H1 (cell line): ENCODE measurements at regions not wholly inside any gene's neighbourhood (a gene's known extent, or its start where the extent isn't known, plus 50 kb on each side); places are given as distances from the start of the nearest gene placed in this dataset.

ENCODE experiments used
- CTCF ChIA-PET: fragments of 300-600 bp; sonication (Branson Sonifier 250); formaldehyde crosslinking; loops from one replicate; lab custom pipeline; 2021; ENCODE audit not compliant: partially characterized antibody; lab: Charles Lee
- POLR2A ChIA-PET: fragments of 300-600 bp; sonication (Branson Sonifier 250); formaldehyde crosslinking; loops from one replicate; lab custom pipeline; 2021; ENCODE audit warnings: inconsistent platforms; ENCODE audit not compliant: partially characterized antibody; lab: Charles Lee
- DNase-seq, 2 experiments: peaks; one replicate each; pipeline versions ENCODE4 v3.0.0 to v3.0.0-alpha.2; 2010 to 2022; ENCODE audit warnings: low spot score in 2 of 2, low read depth in 1 of 2, mixed read lengths in 1 of 2
- FAIRE-seq: peaks from 2 replicates; lab custom pipeline; 2011; peaks lifted over from hg19 to GRCh38; lab: Jason Lieb, UNC
- H2AFZ ChIP-seq: 2 replicates; pipeline ENCODE4 v1.8.1; 2012; ENCODE audit warnings: low read length, inconsistent platforms
- H2AK5ac ChIP-seq: 2 replicates; pipeline ENCODE4 v1.6.1; 2013; ENCODE audit warnings: low read depth, low read length
- H2BK120ac ChIP-seq: replicated peaks from 2 replicates; pipeline ENCODE3; 2013; ENCODE audit warnings: low read depth, low read length, inconsistent platforms
- H2BK12ac ChIP-seq: 2 replicates; pipeline ENCODE4 v1.6.1; 2013; ENCODE audit warnings: low read depth, low read length
- H2BK15ac ChIP-seq: 2 replicates; pipeline ENCODE4 v1.6.1; 2013; ENCODE audit warnings: low read length
- H2BK20ac ChIP-seq: 2 replicates; pipeline ENCODE4 v1.6.1; 2013; ENCODE audit warnings: low read length
- H2BK5ac ChIP-seq: 2 replicates; pipeline ENCODE4 v1.6.1; 2013; ENCODE audit warnings: low read depth, low read length
- H3K14ac ChIP-seq: 2 replicates; pipeline ENCODE4 v1.6.1; 2013; ENCODE audit warnings: inconsistent platforms; ENCODE audit not compliant: insufficient read length
- H3K18ac ChIP-seq: 2 replicates; pipeline ENCODE4 v1.6.1; 2013; ENCODE audit warnings: low read length; ENCODE audit errors: extremely low read depth
- H3K23ac ChIP-seq: 2 replicates; pipeline ENCODE4 v1.6.1; 2013; ENCODE audit warnings: inconsistent platforms; ENCODE audit not compliant: insufficient read length
- H3K23me2 ChIP-seq: 2 replicates; pipeline ENCODE4 v1.6.1; 2013; ENCODE audit warnings: low read depth, low read length
- H3K27ac ChIP-seq: 2 replicates; pipeline ENCODE4 v1.6.1; 2011; ENCODE audit warnings: low read depth, low read length, inconsistent platforms
- H3K27me3 ChIP-seq, 4 experiments: replicated peaks in 1 of 4; 1 replicate in 1 of 4; 2 replicates in 3 of 4; pipeline versions ENCODE4 v1.6.1 to v1.8.1; 2011 to 2013; ENCODE audit warnings: low read length in 3 of 4, mild to moderate bottlenecking in 3 of 4, inconsistent platforms in 2 of 4, mixed read lengths in 2 of 4, moderate library complexity in 1 of 4; ENCODE audit not compliant: control insufficient read depth in 3 of 4, insufficient read depth in 3 of 4; ENCODE audit errors: extremely low read depth in 1 of 4
- H3K36me3 ChIP-seq, 4 experiments: 2 replicates each; pipeline versions ENCODE4 v1.6.1 to v1.8.1; 2011 to 2013; ENCODE audit warnings: mild to moderate bottlenecking in 4 of 4, low read length in 3 of 4, moderate library complexity in 2 of 4, control low read depth in 1 of 4, inconsistent platforms in 1 of 4; ENCODE audit not compliant: insufficient read depth in 4 of 4, control insufficient read depth in 2 of 4
- H3K4ac ChIP-seq: replicated peaks from 2 replicates; pipeline ENCODE3; 2013; ENCODE audit warnings: low read length, low read depth, mixed read lengths, inconsistent platforms; ENCODE audit not compliant: insufficient read length
- H3K4me1 ChIP-seq, 4 experiments: replicated peaks in 1 of 4; 1 replicate in 1 of 4; 2 replicates in 3 of 4; pipeline versions ENCODE4 v1.6.1 to v1.8.1; 2011 to 2013; ENCODE audit warnings: low read length in 3 of 4, inconsistent platforms in 2 of 4, mixed read lengths in 1 of 4; ENCODE audit not compliant: insufficient read depth in 4 of 4, control insufficient read depth in 3 of 4
- H3K4me2 ChIP-seq, 2 experiments: 2 replicates each; pipeline versions ENCODE4 v1.6.1 to v1.8.1; 2011 to 2013; ENCODE audit warnings: low read depth in 2 of 2, low read length in 2 of 2, control low read depth in 1 of 2, inconsistent platforms in 1 of 2, mild to moderate bottlenecking in 1 of 2; ENCODE audit not compliant: insufficient read depth in 1 of 2
- H3K4me3 ChIP-seq, 4 experiments: fragments of 200-600, 300-600 bp in 1 of 4; sonication (generic), shearing (Covaris generic), sonication (Bioruptor Twin) in 1 of 4; 2 replicates each; pipeline versions ENCODE4 v1.5.1 to v1.8.1; 2011 to 2016; ENCODE audit warnings: low read length in 4 of 4, low read depth in 3 of 4, control low read depth in 2 of 4, inconsistent platforms in 2 of 4, mild to moderate bottlenecking in 2 of 4, mixed read lengths in 1 of 4, moderate library complexity in 1 of 4; ENCODE audit not compliant: insufficient read depth in 2 of 4; ENCODE audit errors: extremely low read depth in 1 of 4
- H3K56ac ChIP-seq: replicated peaks from 2 replicates; pipeline ENCODE3; 2013; ENCODE audit warnings: low read depth, mild to moderate bottlenecking, mixed read lengths, low read length, inconsistent platforms; ENCODE audit not compliant: insufficient read length
- H3K79me1 ChIP-seq: 2 replicates; pipeline ENCODE4 v1.6.1; 2013; ENCODE audit warnings: low read depth, low read length, control low read depth
- H3K79me2 ChIP-seq, 2 experiments: 2 replicates each; pipeline versions ENCODE4 v1.6.1 to v1.8.1; 2012 to 2013; ENCODE audit warnings: low read length in 2 of 2, mild to moderate bottlenecking in 2 of 2, inconsistent platforms in 1 of 2; ENCODE audit not compliant: insufficient read depth in 2 of 2, control insufficient read depth in 1 of 2
- H3K9ac ChIP-seq, 4 experiments: replicated peaks in 1 of 4; 1 replicate in 1 of 4; 2 replicates in 3 of 4; pipeline versions ENCODE4 v1.6.1 to v1.8.1; 2011 to 2013; ENCODE audit warnings: low read depth in 3 of 4, low read length in 3 of 4, control low read depth in 2 of 4, mild to moderate bottlenecking in 2 of 4, moderate library complexity in 2 of 4, inconsistent platforms in 1 of 4; ENCODE audit errors: extremely low read depth in 1 of 4
- H3K9me3 ChIP-seq, 2 experiments: 2 replicates each; pipeline versions ENCODE4 v1.6.1 to v1.8.1; 2012 to 2013; ENCODE audit warnings: mild to moderate bottlenecking in 2 of 2, moderate library complexity in 2 of 2, control low read depth in 1 of 2, inconsistent platforms in 1 of 2, low read depth in 1 of 2, low read length in 1 of 2, mixed read lengths in 1 of 2; ENCODE audit not compliant: insufficient read depth in 2 of 2
- H4K20me1 ChIP-seq, 2 experiments: replicated peaks in 1 of 2; 2 replicates each; pipeline versions ENCODE3 to v1.8.1; 2011 to 2013; ENCODE audit warnings: inconsistent platforms in 2 of 2, low read length in 2 of 2, mild to moderate bottlenecking in 1 of 2; ENCODE audit not compliant: insufficient read depth in 2 of 2, control insufficient read depth in 1 of 2
- H4K5ac ChIP-seq: 2 replicates; pipeline ENCODE4 v1.6.1; 2013; ENCODE audit warnings: low read length, low read depth, mixed read lengths, inconsistent platforms; ENCODE audit not compliant: insufficient read length
- H4K8ac ChIP-seq: 2 replicates; pipeline ENCODE4 v1.8.0; 2013; ENCODE audit warnings: mild to moderate bottlenecking, moderate library complexity, low read length, inconsistent platforms; ENCODE audit not compliant: insufficient read depth; ENCODE audit errors: extremely low read depth
- H4K91ac ChIP-seq: replicated peaks from 2 replicates; pipeline ENCODE3; 2013; ENCODE audit warnings: low read length, mixed read lengths, inconsistent platforms; ENCODE audit not compliant: insufficient read length
- ASH2L ChIP-seq: fragments of 200-600, 300-600 bp; sonication (generic); IDR thresholded peaks from one replicate; pipeline ENCODE4 v1.7.1; 2017; ENCODE audit warnings: low read length
- CBX5 ChIP-seq: fragments of 300-800, 300-1000 bp; sonication (generic); IDR thresholded peaks from 2 replicates; pipeline ENCODE4 v1.7.1; 2016; ENCODE audit warnings: antibody characterized with exemption, low read length, low read depth
- EP300 ChIP-seq, 2 experiments: IDR thresholded peaks; 1 replicate in 1 of 2; 2 replicates in 1 of 2; pipeline ENCODE4 v1.6.1; 2011 to 2012; ENCODE audit warnings: low read depth in 2 of 2, low read length in 2 of 2, mild to moderate bottlenecking in 2 of 2, borderline replicate concordance in 1 of 2, inconsistent platforms in 1 of 2, moderate library complexity in 1 of 2
- FOSL1 ChIP-seq: IDR thresholded peaks from 2 replicates; pipeline ENCODE4 v1.6.1; 2011; ENCODE audit warnings: mild to moderate bottlenecking, low read depth, low read length, moderate library complexity; ENCODE audit not compliant: insufficient read depth
- GTF2F1 ChIP-seq: IDR thresholded peaks from 2 replicates; pipeline ENCODE4 v1.6.1; 2012; ENCODE audit warnings: low read depth, low read length, improper control_type of control experiment, borderline replicate concordance
- POLR2A ChIP-seq, 2 experiments: IDR thresholded peaks; 1 replicate in 1 of 2; 2 replicates in 1 of 2; pipeline ENCODE4 v1.6.1; 2011; ENCODE audit warnings: low read depth in 2 of 2, low read length in 2 of 2, mild to moderate bottlenecking in 2 of 2; ENCODE audit errors: control extremely low read depth in 1 of 2
- RAD21 ChIP-seq, 2 experiments: IDR thresholded peaks in 1 of 2; conservative IDR thresholded peaks in 1 of 2; 2 replicates each; pipeline ENCODE4 v1.6.1; 2011; ENCODE audit warnings: low read depth in 2 of 2, low read length in 2 of 2, improper control_type of control experiment in 1 of 2, inconsistent platforms in 1 of 2, mild to moderate bottlenecking in 1 of 2, moderate library complexity in 1 of 2
- RBBP5 ChIP-seq: IDR thresholded peaks from 2 replicates; pipeline ENCODE4 v1.7.1; 2012; ENCODE audit warnings: low read depth, mild to moderate bottlenecking, inconsistent platforms, low read length, moderate library complexity, borderline replicate concordance
- SIN3A ChIP-seq, 2 experiments: IDR thresholded peaks in 1 of 2; conservative IDR thresholded peaks in 1 of 2; 2 replicates each; pipeline ENCODE4 v1.6.1; 2011 to 2012; ENCODE audit warnings: low read length in 2 of 2, improper control_type of control experiment in 1 of 2, low read depth in 1 of 2, mild to moderate bottlenecking in 1 of 2
- SP4 ChIP-seq: IDR thresholded peaks from 2 replicates; pipeline ENCODE4 v1.6.1; 2012; ENCODE audit warnings: low read length, inconsistent platforms
- SRF ChIP-seq: IDR thresholded peaks from 2 replicates; pipeline ENCODE4 v1.6.1; 2011; ENCODE audit warnings: mild to moderate bottlenecking, low read depth, low read length, moderate library complexity
- SUZ12 ChIP-seq: fragments of 200-600 bp; sonication (generic); IDR thresholded peaks from 2 replicates; pipeline ENCODE4 v1.6.1; 2012; ENCODE audit warnings: mild to moderate bottlenecking, inconsistent platforms, low read length, moderate library complexity, mixed read lengths
- ZNF274 ChIP-seq: IDR thresholded peaks from 2 replicates; pipeline ENCODE4 v1.7.0; 2012; ENCODE audit warnings: low read length, borderline replicate concordance; ENCODE audit errors: extremely low read depth
- WGBS, 2 experiments: shearing (Covaris generic) in 1 of 2; methylation state at CpG; one replicate each; pipeline versions ENCODE4 v1.1.6 to v1.1.7; 2013 to 2015; ENCODE audit warnings: low lambda C conversion rate in 2 of 2, mixed read lengths in 2 of 2, inconsistent platforms in 1 of 2, low coverage in 1 of 2, missing lambda C conversion rate in 1 of 2; ENCODE audit not compliant: insufficient replicate concordance in 2 of 2, insufficient coverage in 1 of 2, insufficient read length in 1 of 2; ENCODE audit errors: extremely low coverage in 1 of 2, missing lambda C conversion rate in 1 of 2; 5-methylcytosine and 5-hydroxymethylcytosine counted together
- TF ChIP-seq, protein P1 (sequence below): IDR thresholded peaks from 2 replicates; pipeline ENCODE4 v1.6.1; 2012; ENCODE audit warnings: inconsistent platforms

DNA sequence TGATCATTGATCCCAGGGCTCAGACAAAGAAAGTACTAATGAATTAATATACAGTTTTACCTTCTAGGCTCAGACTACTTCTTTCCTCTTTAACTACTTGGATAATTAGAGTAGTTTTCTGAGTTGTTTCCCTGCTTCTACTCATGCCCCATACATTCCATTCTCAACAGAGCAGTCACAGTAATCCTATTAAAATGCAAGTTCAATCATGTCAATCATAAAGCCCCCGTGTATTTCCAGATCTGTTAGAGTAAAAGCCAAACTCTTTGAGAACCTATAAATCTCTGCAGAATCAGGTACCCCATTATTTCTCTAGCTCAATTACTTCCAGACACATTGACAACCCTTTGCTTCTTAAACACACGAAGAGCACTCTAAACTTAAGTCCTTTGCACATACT, 242.1 kb upstream of the PRMT6 start:
- no peak overlapping the region for H2BK15ac ChIP-seq
- no peaks in the 10 kb centered on the region for H3K79me2 ChIP-seq
- CTCF ChIA-PET = no interaction called here
- WGBS, 2 experiments = 92% methylated on average over 2 of the region's 2 CpGs; no CpG with 5 or more reads in 1 of the 2 experiments
- H3K9me3 ChIP-seq = peaks cover 6 to 7% of the 10 kb centered on the region in 2 experiments; a peak in 3 of 4 replicates
- POLR2A ChIA-PET = no interaction called here
- no peak overlapping the region for H3K4me3 ChIP-seq
- H3K14ac ChIP-seq = no peak overlapping the region
- no peaks in the 10 kb centered on the region for H3K36me3 ChIP-seq
- no peak overlapping the region for H3K9ac ChIP-seq
- H3K4me2 ChIP-seq = no peak overlapping the region
- no peak overlapping the region for H4K91ac ChIP-seq
- H4K8ac ChIP-seq = no peak overlapping the region
- no peaks in the 10 kb centered on the region for H3K27me3 ChIP-seq
- no peak overlapping the region for H2AK5ac ChIP-seq
- no peak overlapping the region for H3K27ac ChIP-seq
- no peak overlapping the region for H3K56ac ChIP-seq
- H3K23me2 ChIP-seq = no peaks in the 10 kb centered on the region
- H3K23ac ChIP-seq = no peak overlapping the region
- no peak overlapping the region for H2BK12ac ChIP-seq
- H2BK20ac ChIP-seq = no peak overlapping the region
- H3K79me1 ChIP-seq = no peaks in the 10 kb centered on the region
- no peak overlapping the region for H4K5ac ChIP-seq
- DNase-seq = no peak
- no peaks in the 10 kb centered on the region for H4K20me1 ChIP-seq
- 0 out of 2 replicates have a peak overlapping the region, but pooled peaks have one; percentile 22 for H2AFZ ChIP-seq
- H3K4ac ChIP-seq = no peak overlapping the region
- no peak overlapping the region for H3K18ac ChIP-seq
- no peak overlapping the region for H2BK120ac ChIP-seq
- no peak for FAIRE-seq
- H3K4me1 ChIP-seq = no peaks in the 10 kb centered on the region
- no peak overlapping the region for H2BK5ac ChIP-seq
- TF ChIP-seq RAD21 (IDR thresholded peaks at IDR 0.05 in 1 of 2, conservative IDR thresholded peaks at IDR 0.05 in 1 of 2; ENCODE audit: low read depth in 2 of 2, low read length in 2 of 2) = no peak
- TF ChIP-seq ASH2L = no peak
- no peak for TF ChIP-seq SIN3A (conservative IDR thresholded peaks at IDR 0.05 in 1 of 2, IDR thresholded peaks at IDR 0.05 in 1 of 2; ENCODE audit: low read depth in 1 of 2, low read length in 2 of 2)
- no peak for TF ChIP-seq GTF2F1
- no peak for TF ChIP-seq SRF
- TF ChIP-seq SUZ12 = no peak
- no peak for TF ChIP-seq ZNF274
- TF ChIP-seq, protein P1, sequence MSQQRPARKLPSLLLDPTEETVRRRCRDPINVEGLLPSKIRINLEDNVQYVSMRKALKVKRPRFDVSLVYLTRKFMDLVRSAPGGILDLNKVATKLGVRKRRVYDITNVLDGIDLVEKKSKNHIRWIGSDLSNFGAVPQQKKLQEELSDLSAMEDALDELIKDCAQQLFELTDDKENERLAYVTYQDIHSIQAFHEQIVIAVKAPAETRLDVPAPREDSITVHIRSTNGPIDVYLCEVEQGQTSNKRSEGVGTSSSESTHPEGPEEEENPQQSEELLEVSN = no peak
- TF ChIP-seq POLR2A (IDR thresholded peaks at IDR 0.05; ENCODE audit: control extremely low read depth in 1 of 2, low read depth in 2 of 2, low read length in 2 of 2) = no peak
- TF ChIP-seq FOSL1 = no peak
- no peak for TF ChIP-seq RBBP5
- no peak for TF ChIP-seq CBX5
- TF ChIP-seq SP4 = no peak
- TF ChIP-seq EP300 (IDR thresholded peaks at IDR 0.05; ENCODE audit: borderline replicate concordance in 1 of 2, low read depth in 2 of 2, low read length in 2 of 2) = no peak
